ENCODE measurements at regions not wholly inside any gene's neighbourhood (a gene's known extent, or its start where the extent isn't known, plus 50 kb on each side); places are given as distances from the start of the nearest gene placed in this dataset.

DNA sequence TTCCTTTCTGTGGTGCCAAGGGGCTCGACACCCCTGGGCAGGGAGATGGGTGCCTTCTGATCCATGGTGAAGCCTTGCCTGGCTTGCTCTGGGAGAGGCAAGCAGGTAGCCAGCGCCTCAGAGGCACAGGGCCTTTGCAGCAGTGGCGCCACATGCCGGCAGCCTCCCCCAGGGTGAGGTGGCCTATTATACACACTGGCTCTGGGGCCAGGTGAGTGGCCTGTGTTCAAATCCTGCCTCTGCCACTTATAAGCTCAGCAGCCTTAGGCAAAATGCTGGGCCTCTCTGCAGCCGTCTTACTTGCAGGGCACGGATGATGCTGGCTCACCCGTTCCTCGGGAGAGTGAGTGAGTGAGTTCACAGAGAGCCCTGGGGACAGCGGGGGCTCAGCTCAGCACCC is 176.9 kb downstream of the TFAP2C start:
- no peaks in the 10 kb centered on the region for H4K20me1 ChIP-seq (ENCODE audit: insufficient read depth)
- no peaks in the 10 kb centered on the region for H3K36me3 ChIP-seq (ENCODE audit: control insufficient read depth in 1 of 2, insufficient read depth in 2 of 2, low read length in 2 of 2)
- no peak overlapping the region for H3K4me3 ChIP-seq (replicated peaks in 1 of 2; ENCODE audit: low read depth in 1 of 2, low read length in 2 of 2)
- H3K79me2 ChIP-seq (ENCODE audit: insufficient read depth, low read length) = no peaks in the 10 kb centered on the region
- H3K9me2 ChIP-seq (ENCODE audit: insufficient read depth) = no peaks in the 10 kb centered on the region
- DNase-seq (ENCODE audit: low read depth, low spot score) (no peak), ATAC-seq (no peak)
- ChIA-PET RAD21 (ENCODE audit: low non-redundant PET in 1 of 2, low total read pairs in 2 of 2, uncharacterized antibody in 2 of 2, unreplicated experiment in 2 of 2) (no interaction called here), POLR2A (interaction anchor here (0.6 kb wide), 1 partner anchor 185 kb away, joined by 3 read pairs; no protein-coding TSS in a partner anchor), CTCF (no interaction called here)
- no TSS peak for BruUV-seq (replicated peaks)
- no peak overlapping the region for H2AFZ ChIP-seq (ENCODE audit: low read depth, low read length, poor library complexity, severe bottlenecking)
- intact Hi-C loops (cut with micrococcal nuclease) = no loop called here
- no peak overlapping the region for H3K9ac ChIP-seq (ENCODE audit: low read length)
- H3K4me1 ChIP-seq (ENCODE audit: control insufficient read depth in 1 of 2, insufficient read depth in 2 of 2, low read length in 2 of 2) = peaks cover 8 to 14% of the 10 kb centered on the region in 2 experiments; a peak in 3 of 4 replicates
- H3K4me2 ChIP-seq (ENCODE audit: low read length) = no peak overlapping the region
- TF ChIP-seq ELF1 (IDR thresholded peaks at IDR 0.05; ENCODE audit: borderline replicate concordance, low read depth) = no peak
- TF ChIP-seq, protein P1, sequence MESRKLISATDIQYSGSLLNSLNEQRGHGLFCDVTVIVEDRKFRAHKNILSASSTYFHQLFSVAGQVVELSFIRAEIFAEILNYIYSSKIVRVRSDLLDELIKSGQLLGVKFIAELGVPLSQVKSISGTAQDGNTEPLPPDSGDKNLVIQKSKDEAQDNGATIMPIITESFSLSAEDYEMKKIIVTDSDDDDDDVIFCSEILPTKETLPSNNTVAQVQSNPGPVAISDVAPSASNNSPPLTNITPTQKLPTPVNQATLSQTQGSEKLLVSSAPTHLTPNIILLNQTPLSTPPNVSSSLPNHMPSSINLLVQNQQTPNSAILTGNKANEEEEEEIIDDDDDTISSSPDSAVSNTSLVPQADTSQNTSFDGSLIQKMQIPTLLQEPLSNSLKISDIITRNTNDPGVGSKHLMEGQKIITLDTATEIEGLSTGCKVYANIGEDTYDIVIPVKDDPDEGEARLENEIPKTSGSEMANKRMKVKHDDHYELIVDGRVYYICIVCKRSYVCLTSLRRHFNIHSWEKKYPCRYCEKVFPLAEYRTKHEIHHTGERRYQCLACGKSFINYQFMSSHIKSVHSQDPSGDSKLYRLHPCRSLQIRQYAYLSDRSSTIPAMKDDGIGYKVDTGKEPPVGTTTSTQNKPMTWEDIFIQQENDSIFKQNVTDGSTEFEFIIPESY (IDR thresholded peaks at IDR 0.05; ENCODE audit: extremely low read depth, insufficient replicate concordance, low read length) = no peak
- TF ChIP-seq ZNF274 (IDR thresholded peaks at IDR 0.05; ENCODE audit: low read depth, low read length) = no peak
- no peak for TF ChIP-seq EGR1 (IDR thresholded peaks at IDR 0.05; ENCODE audit: low read depth)
- no peak for TF ChIP-seq SRF (IDR thresholded peaks at IDR 0.05; ENCODE audit: low read depth)
- no peak for TF ChIP-seq ZFX (IDR thresholded peaks at IDR 0.05)
- TF ChIP-seq ATF3 (IDR thresholded peaks at IDR 0.05) = no peak
- no peak for TF ChIP-seq EZH2 (IDR thresholded peaks at IDR 0.05)
- no peak for TF ChIP-seq FOSL1 (IDR thresholded peaks at IDR 0.05; ENCODE audit: low read depth)
- no peak for TF ChIP-seq POLR2AphosphoS5 (IDR thresholded peaks at IDR 0.05; ENCODE audit: low read depth, low read length)
- TF ChIP-seq TCF7L2 (IDR thresholded peaks at IDR 0.05; ENCODE audit: borderline replicate concordance, extremely low read depth, insufficient read depth, insufficient read length) = no peak
- TF ChIP-seq, protein P2, sequence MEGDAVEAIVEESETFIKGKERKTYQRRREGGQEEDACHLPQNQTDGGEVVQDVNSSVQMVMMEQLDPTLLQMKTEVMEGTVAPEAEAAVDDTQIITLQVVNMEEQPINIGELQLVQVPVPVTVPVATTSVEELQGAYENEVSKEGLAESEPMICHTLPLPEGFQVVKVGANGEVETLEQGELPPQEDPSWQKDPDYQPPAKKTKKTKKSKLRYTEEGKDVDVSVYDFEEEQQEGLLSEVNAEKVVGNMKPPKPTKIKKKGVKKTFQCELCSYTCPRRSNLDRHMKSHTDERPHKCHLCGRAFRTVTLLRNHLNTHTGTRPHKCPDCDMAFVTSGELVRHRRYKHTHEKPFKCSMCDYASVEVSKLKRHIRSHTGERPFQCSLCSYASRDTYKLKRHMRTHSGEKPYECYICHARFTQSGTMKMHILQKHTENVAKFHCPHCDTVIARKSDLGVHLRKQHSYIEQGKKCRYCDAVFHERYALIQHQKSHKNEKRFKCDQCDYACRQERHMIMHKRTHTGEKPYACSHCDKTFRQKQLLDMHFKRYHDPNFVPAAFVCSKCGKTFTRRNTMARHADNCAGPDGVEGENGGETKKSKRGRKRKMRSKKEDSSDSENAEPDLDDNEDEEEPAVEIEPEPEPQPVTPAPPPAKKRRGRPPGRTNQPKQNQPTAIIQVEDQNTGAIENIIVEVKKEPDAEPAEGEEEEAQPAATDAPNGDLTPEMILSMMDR (IDR thresholded peaks at IDR 0.05 in 2 of 3, conservative IDR thresholded peaks at IDR 0.05 in 1 of 3; ENCODE audit: borderline replicate concordance in 1 of 3, insufficient read depth in 1 of 3, low read depth in 2 of 3, low read length in 2 of 3) = no peak
- no peak for TF ChIP-seq MAX (IDR thresholded peaks at IDR 0.05)
- no peak for TF ChIP-seq CBX3 (IDR thresholded peaks at IDR 0.05; ENCODE audit: low read depth)
- TF ChIP-seq CEBPB (IDR thresholded peaks at IDR 0.05; ENCODE audit: low read depth) = no peak
- no peak for TF ChIP-seq JUND (IDR thresholded peaks at IDR 0.05)
- no peak for TF ChIP-seq REST (IDR thresholded peaks at IDR 0.05; ENCODE audit: low read depth)
- no peak for TF ChIP-seq POLR2A (IDR thresholded peaks at IDR 0.05; ENCODE audit: borderline replicate concordance, extremely low read depth, insufficient read depth, insufficient read length)
- no peak overlapping the region for H3K27ac ChIP-seq (ENCODE audit: low read depth, low read length)
- no peaks in the 10 kb centered on the region for H3K27me3 ChIP-seq (ENCODE audit: insufficient read depth, low read length)
- no peaks in the 10 kb centered on the region for H3K9me3 ChIP-seq (ENCODE audit: control insufficient read depth in 1 of 2, insufficient read depth in 1 of 2, low read depth in 1 of 2, low read length in 2 of 2)
